Astrocyte (in vitro differentiated cells and primary cell): ENCODE measurements at regions not wholly inside any gene's neighbourhood (a gene's known extent, or its start where the extent isn't known, plus 50 kb on each side); places are given as distances from the start of the nearest gene placed in this dataset.

Source experiments
- CTCF ChIP-seq: IDR thresholded peaks from 2 replicates; pipeline ENCODE4 v1.5.1; 2011; ENCODE audit warnings: low read depth, mild to moderate bottlenecking, inconsistent platforms, low read length, moderate library complexity; ENCODE audit not compliant: insufficient read depth
- EZH2 ChIP-seq: IDR thresholded peaks from 2 replicates; pipeline ENCODE4 v1.6.1; 2012; ENCODE audit warnings: mild to moderate bottlenecking, low read length, inconsistent platforms; ENCODE audit not compliant: insufficient read depth

- no peak for TF ChIP-seq EZH2
- no peak for TF ChIP-seq CTCF
These were observed 1456.1 kb upstream of the IGFBP7 start for GRCh38 chr4:58566260-58566659.
